Mesenchymal stem cell (in vitro differentiated cells and primary cell): ENCODE measurements at regions not wholly inside any gene's neighbourhood (a gene's known extent, or its start where the extent isn't known, plus 50 kb on each side); places are given as distances from the start of the nearest gene placed in this dataset.

ENCODE experiments used
- DNase-seq: peaks from one replicate; pipeline ENCODE4 v3.0.0-alpha.2; 2013
- H2AFZ ChIP-seq: one replicate; pipeline ENCODE4 v1.6.1; 2013; ENCODE audit warnings: low read depth, mild to moderate bottlenecking, control low read depth, inconsistent platforms, low read length, moderate library complexity
- H2AK5ac ChIP-seq: 2 replicates; pipeline ENCODE4 v1.6.1; 2013; ENCODE audit warnings: low read length, moderate library complexity, mild to moderate bottlenecking, inconsistent platforms; ENCODE audit not compliant: severe bottlenecking
- H2BK120ac ChIP-seq: one replicate; pipeline ENCODE4 v1.6.1; 2013; ENCODE audit warnings: low read depth, mild to moderate bottlenecking, inconsistent platforms, low read length, moderate library complexity
- H2BK12ac ChIP-seq, 2 experiments: one replicate each; pipeline ENCODE4 v1.6.1; 2013; ENCODE audit warnings: inconsistent platforms in 2 of 2, low read length in 2 of 2, mild to moderate bottlenecking in 2 of 2, moderate library complexity in 2 of 2, control low read depth in 1 of 2
- H2BK15ac ChIP-seq: one replicate; pipeline ENCODE4 v1.6.1; 2013; ENCODE audit warnings: mild to moderate bottlenecking, low read depth, inconsistent platforms; ENCODE audit not compliant: poor library complexity, severe bottlenecking
- H2BK5ac ChIP-seq: 2 replicates; pipeline ENCODE4 v1.6.1; 2013; ENCODE audit warnings: low read depth, mild to moderate bottlenecking, low read length, control low read depth, inconsistent platforms; ENCODE audit not compliant: poor library complexity, severe bottlenecking
- H3K14ac ChIP-seq, 2 experiments: one replicate each; pipeline ENCODE4 v1.6.1; 2013; ENCODE audit warnings: inconsistent platforms in 2 of 2, low read length in 2 of 2, control low read depth in 1 of 2, mild to moderate bottlenecking in 1 of 2, moderate library complexity in 1 of 2
- H3K18ac ChIP-seq, 2 experiments: one replicate each; pipeline ENCODE4 v1.6.1; 2013; ENCODE audit warnings: inconsistent platforms in 2 of 2, low read length in 2 of 2, control low read depth in 1 of 2, low read depth in 1 of 2, mild to moderate bottlenecking in 1 of 2
- H3K23ac ChIP-seq, 2 experiments: one replicate each; pipeline ENCODE4 v1.6.1; 2013; ENCODE audit warnings: inconsistent platforms in 2 of 2, low read length in 2 of 2, mild to moderate bottlenecking in 2 of 2, moderate library complexity in 2 of 2, control low read depth in 1 of 2
- H3K27ac ChIP-seq: 2 replicates; pipeline ENCODE4 v1.5.1; 2013; ENCODE audit warnings: mild to moderate bottlenecking, moderate library complexity, low read length, control low read depth, inconsistent platforms; ENCODE audit not compliant: poor library complexity, severe bottlenecking
- H3K27me3 ChIP-seq, 2 experiments: 2 replicates each; pipeline versions ENCODE4 v1.6.1 to v1.7.0; 2013; ENCODE audit warnings: low read length in 2 of 2, mild to moderate bottlenecking in 2 of 2, moderate library complexity in 2 of 2, control low read depth in 1 of 2, inconsistent platforms in 1 of 2; ENCODE audit not compliant: control insufficient read depth in 1 of 2, insufficient read depth in 1 of 2
- H3K36me3 ChIP-seq, 2 experiments: 2 replicates each; pipeline versions ENCODE4 v1.6.1 to v1.7.0; 2013; ENCODE audit warnings: low read length in 2 of 2, control low read depth in 1 of 2, inconsistent platforms in 1 of 2, low read depth in 1 of 2, mild to moderate bottlenecking in 1 of 2; ENCODE audit not compliant: insufficient read depth in 2 of 2, control insufficient read depth in 1 of 2
- H3K4ac ChIP-seq, 2 experiments: one replicate each; pipeline ENCODE4 v1.6.1; 2013; ENCODE audit warnings: inconsistent platforms in 2 of 2, low read length in 2 of 2, mild to moderate bottlenecking in 2 of 2, moderate library complexity in 2 of 2, control low read depth in 1 of 2, low read depth in 1 of 2
- H3K4me1 ChIP-seq: 2 replicates; pipeline ENCODE4 v1.6.1; 2013; ENCODE audit warnings: low read depth, low read length, control low read depth; ENCODE audit not compliant: control insufficient read depth, insufficient read depth
- H3K4me2 ChIP-seq: 2 replicates; pipeline ENCODE4 v1.6.1; 2013; ENCODE audit warnings: low read length, mild to moderate bottlenecking, inconsistent platforms; ENCODE audit not compliant: poor library complexity, severe bottlenecking
- H3K4me3 ChIP-seq, 2 experiments: 2 replicates each; pipeline versions ENCODE4 v1.5.1 to v1.7.0; 2013; ENCODE audit warnings: low read length in 2 of 2, mild to moderate bottlenecking in 2 of 2, control low read depth in 1 of 2, low read depth in 1 of 2; ENCODE audit not compliant: insufficient read depth in 1 of 2
- H3K79me1 ChIP-seq: replicated peaks from 2 replicates; pipeline ENCODE4 v1.6.1; 2013; ENCODE audit warnings: mild to moderate bottlenecking, control low read depth, low read length, inconsistent platforms; ENCODE audit not compliant: poor library complexity, severe bottlenecking
- H3K9ac ChIP-seq: 2 replicates; pipeline ENCODE4 v1.7.0; 2013; ENCODE audit warnings: mild to moderate bottlenecking, low read length, moderate library complexity
- H3K9me3 ChIP-seq: 2 replicates; pipeline ENCODE4 v1.7.0; 2013; ENCODE audit warnings: mild to moderate bottlenecking, low read length; ENCODE audit not compliant: control insufficient read depth
- H4K8ac ChIP-seq: one replicate; pipeline ENCODE4 v1.6.1; 2013; ENCODE audit warnings: inconsistent platforms, mild to moderate bottlenecking, low read length, moderate library complexity
- H4K91ac ChIP-seq: one replicate; pipeline ENCODE4 v1.6.1; 2013; ENCODE audit warnings: mild to moderate bottlenecking, low read length, inconsistent platforms
- WGBS: methylation state at CpG from one replicate; pipeline ENCODE4 v1.1.7; 2013; ENCODE audit warnings: mixed read lengths; 5-methylcytosine and 5-hydroxymethylcytosine counted together

GRCh38 chr13:67620665-67621064, 390.5 kb upstream of the PCDH9 start:
- Histone ChIP-seq H3K4me1 (no peaks in the 10 kb centered on the region), H3K9me3 (no peaks in the 10 kb centered on the region), H3K23ac (no peak overlapping the region), H3K9ac (no peak overlapping the region), H3K27ac (peak overlapping the region; percentile 45), H3K4ac (no peak overlapping the region), H4K8ac (no peak overlapping the region), H3K14ac (no peak overlapping the region), H4K91ac (no peak overlapping the region), H2BK5ac (no peak overlapping the region), H2BK15ac (no peak overlapping the region), H2BK12ac (no peak overlapping the region), H2BK120ac (no peak overlapping the region), H3K4me2 (no peak overlapping the region), H3K4me3 (no peak overlapping the region), H3K27me3 (no peaks in the 10 kb centered on the region), H3K36me3 (no peaks in the 10 kb centered on the region), H2AFZ (no peak overlapping the region), H3K18ac (no peak overlapping the region), H3K79me1 (no peaks in the 10 kb centered on the region), H2AK5ac (no peak overlapping the region)
- WGBS, result 45% methylated on average over 2 of the region's 3 CpGs
- DNase-seq, result peak; percentile 8

DNA sequence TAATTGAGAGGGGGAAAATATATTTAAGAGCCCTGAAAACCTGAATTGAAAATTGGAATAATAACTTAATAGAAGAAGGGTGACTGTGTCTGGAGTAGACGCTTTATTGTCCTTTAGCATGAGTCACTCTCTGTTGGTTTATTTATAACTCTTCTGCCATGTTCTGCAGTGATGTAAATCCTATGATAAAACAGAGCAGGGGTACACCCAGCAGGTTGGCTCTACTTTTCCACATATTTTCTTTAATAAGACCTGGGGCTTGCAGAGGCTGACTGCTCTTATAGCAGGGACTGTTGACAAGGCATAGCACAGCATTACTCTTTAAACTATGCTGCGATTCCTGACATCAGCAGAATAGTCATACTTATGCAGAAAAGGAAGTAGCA, 389.9 kb upstream of the PCDH9 start:
- Histone ChIP-seq H3K18ac (no peak overlapping the region), H3K23ac (no peak overlapping the region), H3K9me3 (no peaks in the 10 kb centered on the region), H3K79me1 (no peaks in the 10 kb centered on the region), H3K36me3 (no peaks in the 10 kb centered on the region), H3K27me3 (no peaks in the 10 kb centered on the region), H2AFZ (no peak overlapping the region), H2BK120ac (no peak overlapping the region), H4K8ac (no peak overlapping the region), H2BK5ac (peak overlapping the region; percentile 46), H2BK15ac (no peak overlapping the region), H3K4me2 (no peak overlapping the region), H3K4me1 (no peaks in the 10 kb centered on the region), H3K27ac (peak overlapping the region; percentile 66), H3K9ac (no peak overlapping the region), H4K91ac (no peak overlapping the region), H3K4me3 (no peak overlapping the region), H3K4ac (no peak overlapping the region), H3K14ac (no peak overlapping the region), H2BK12ac (no peak overlapping the region), H2AK5ac (no peak overlapping the region)
- 42% methylated on average over 2 of the region's 2 CpGs for WGBS
- DNase-seq, result peak; percentile 57

- Histone ChIP-seq H3K4me1 (no peaks in the 10 kb centered on the region), H3K79me1 (no peaks in the 10 kb centered on the region)
Measured at GRCh38 chr13:67619351-67619994, 389.3 kb upstream of the PCDH9 start.

GRCh38 chr13:67614579-67614978, 384.4 kb upstream of the PCDH9 start:
- Histone ChIP-seq H2BK5ac (no peak overlapping the region), H4K91ac (no peak overlapping the region), H3K18ac (no peak overlapping the region), H3K4ac (no peak overlapping the region), H3K27ac (no peak overlapping the region), H3K9me3 (peaks cover 4% of the 10 kb centered on the region), H2AK5ac (no peak overlapping the region), H3K4me2 (no peak overlapping the region), H3K4me3 (no peak overlapping the region), H3K79me1 (no peaks in the 10 kb centered on the region), H2AFZ (no peak overlapping the region), H3K27me3 (no peaks in the 10 kb centered on the region), H2BK15ac (no peak overlapping the region), H3K36me3 (no peaks in the 10 kb centered on the region), H2BK12ac (no peak overlapping the region), H3K4me1 (no peaks in the 10 kb centered on the region), H3K23ac (no peak overlapping the region), H2BK120ac (no peak overlapping the region), H3K14ac (no peak overlapping the region), H3K9ac (no peak overlapping the region), H4K8ac (no peak overlapping the region)
- no CpG with 5 or more reads among the region's 1 CpG for WGBS
- DNase-seq, result no peak

More at GRCh38 chr13:67619351-67619994, 389.3 kb upstream of the PCDH9 start:
- Histone ChIP-seq H3K27me3 (no peaks in the 10 kb centered on the region), H3K14ac (no peak overlapping the region), H4K8ac (no peak overlapping the region), H2BK120ac (no peak overlapping the region), H4K91ac (no peak overlapping the region), H2BK5ac (no peak overlapping the region), H2BK12ac (no peak overlapping the region), H3K4me2 (no peak overlapping the region), H3K4me3 (no peak overlapping the region), H3K18ac (no peak overlapping the region), H3K36me3 (no peaks in the 10 kb centered on the region), H2AFZ (no peak overlapping the region), H3K9me3 (no peaks in the 10 kb centered on the region), H3K27ac (peak overlapping the region; percentile 72), H3K23ac (no peak overlapping the region), H3K9ac (no peak overlapping the region), H2AK5ac (no peak overlapping the region), H2BK15ac (no peak overlapping the region), H3K4ac (no peak overlapping the region)
- peak; percentile 38 for DNase-seq
